ENCODE measurements at regions not wholly inside any gene's neighbourhood (a gene's known extent, or its start where the extent isn't known, plus 50 kb on each side); places are given as distances from the start of the nearest gene placed in this dataset.

GRCh38 chr13:90950160-90950559 is 397.3 kb upstream of the MIR17HG start:
- no peak for DNase-seq (ENCODE audit: low spot score)

GRCh38 chr13:90951663-90952062 is 395.8 kb upstream of the MIR17HG start:
- no peak for DNase-seq (ENCODE audit: low spot score)

- no peak for DNase-seq (ENCODE audit: low spot score)
Measured at GRCh38 chr13:90952326-90952725, 395.2 kb upstream of the MIR17HG start.

GRCh38 chr13:90954605-90955195 is 392.8 kb upstream of the MIR17HG start:
- DNase-seq (ENCODE audit: low spot score): no peak

- no peak for DNase-seq (ENCODE audit: low spot score)
Measured at GRCh38 chr13:90956031-90956430, 391.5 kb upstream of the MIR17HG start.

- no peak for DNase-seq (ENCODE audit: low spot score)
Measured at GRCh38 chr13:90958866-90959265, 388.6 kb upstream of the MIR17HG start.

GRCh38 chr13:90968166-90968904 is 379.2 kb upstream of the MIR17HG start:
- no peak for DNase-seq (ENCODE audit: low spot score)

- no peak for DNase-seq (ENCODE audit: low spot score)
Measured at GRCh38 chr13:90974249-90974975, 373.1 kb upstream of the MIR17HG start.

- no peak for DNase-seq (ENCODE audit: low spot score)
Measured at GRCh38 chr13:90979059-90979458, 368.4 kb upstream of the MIR17HG start.

- DNase-seq (ENCODE audit: low spot score): no peak
Measured at GRCh38 chr13:90984756-90985155, 362.7 kb upstream of the MIR17HG start.

GRCh38 chr13:90995001-90995400 is 352.5 kb upstream of the MIR17HG start:
- DNase-seq (ENCODE audit: low spot score): no peak

- no peak for DNase-seq (ENCODE audit: low spot score)
Measured at GRCh38 chr13:90995614-90996013, 351.9 kb upstream of the MIR17HG start.

- DNase-seq (ENCODE audit: low spot score): no peak
Measured at GRCh38 chr13:90997951-90998350, 349.5 kb upstream of the MIR17HG start.

GRCh38 chr13:90999401-90999800 is 348.1 kb upstream of the MIR17HG start:
- DNase-seq (ENCODE audit: low spot score): no peak

- DNase-seq (ENCODE audit: low spot score): no peak
Measured at GRCh38 chr13:91001371-91001770, 346.1 kb upstream of the MIR17HG start.

- DNase-seq (ENCODE audit: low spot score): no peak
Measured at GRCh38 chr13:91014696-91015095, 332.8 kb upstream of the MIR17HG start.

- DNase-seq (ENCODE audit: low spot score): peak; percentile 23
Measured at GRCh38 chr13:91017031-91017668, 330.3 kb upstream of the MIR17HG start.

GRCh38 chr13:91017669-91018053 is 329.8 kb upstream of the MIR17HG start:
- no peak for DNase-seq (ENCODE audit: low spot score)

- DNase-seq (ENCODE audit: low spot score): no peak
Measured at GRCh38 chr13:91020461-91021034, 326.9 kb upstream of the MIR17HG start.

- DNase-seq (ENCODE audit: low spot score): no peak
Measured at GRCh38 chr13:91024157-91024792, 323.2 kb upstream of the MIR17HG start.

- no peak for DNase-seq (ENCODE audit: low spot score)
Measured at GRCh38 chr13:91025442-91025841, 322.0 kb upstream of the MIR17HG start.

- DNase-seq (ENCODE audit: low spot score): no peak
Measured at GRCh38 chr13:91031508-91031907, 316.0 kb upstream of the MIR17HG start.

All from AG08396 (cell line).